SK-N-SH (cell line): ENCODE measurements at regions not wholly inside any gene's neighbourhood (a gene's known extent, or its start where the extent isn't known, plus 50 kb on each side); places are given as distances from the start of the nearest gene placed in this dataset.

Experiments used
- CTCF ChIA-PET: fragments of 300-600, 350-600 bp; formaldehyde crosslinking; extraction: SDS; loops from one replicate; lab custom pipeline; 2021; lab: Yijun Ruan, JAX
- POLR2A ChIA-PET: fragments of 350-600 bp; sonication (Branson Sonifier 250); formaldehyde crosslinking; extraction: SDS; loops from one replicate; lab custom pipeline; 2020; ENCODE audit warnings: antibody characterized with exemption, inconsistent platforms; lab: Yijun Ruan, JAX
- DNase-seq: peaks from one replicate; pipeline ENCODE4 v3.0.0; 2012
- H2AFZ ChIP-seq: fragments of 200-600 bp; sonication (generic); 2 replicates; pipeline ENCODE4 v1.8.1; 2016; ENCODE audit warnings: antibody characterized with exemption, mild to moderate bottlenecking, low read depth
- H3F3A ChIP-seq: fragments of 200-600 bp; sonication (generic); replicated peaks from 2 replicates; pipeline ENCODE3; 2016; ENCODE audit warnings: antibody characterized with exemption, mild to moderate bottlenecking; ENCODE audit not compliant: insufficient read depth
- H3K27ac ChIP-seq, 2 experiments: fragments of 200-500 bp in 1 of 2; fragments of 200-600 bp in 1 of 2; sonication (Bioruptor generic) in 1 of 2; sonication (generic), shearing (Covaris generic) in 1 of 2; 2 replicates each; pipeline versions ENCODE4 v1.5.1 to v1.6.1; 2014 to 2016; ENCODE audit warnings: low read depth in 2 of 2, inconsistent platforms in 1 of 2, low read length in 1 of 2, mild to moderate bottlenecking in 1 of 2, mixed read lengths in 1 of 2
- H3K27me3 ChIP-seq: fragments of 200-600 bp; sonication (generic), shearing (Covaris generic); 2 replicates; pipeline ENCODE4 v1.6.1; 2016; ENCODE audit warnings: mixed run types; ENCODE audit not compliant: insufficient read depth
- H3K36me3 ChIP-seq, 2 experiments: fragments of 200-500 bp in 1 of 2; fragments of 200-600 bp in 1 of 2; sonication (Bioruptor generic) in 1 of 2; sonication (generic) in 1 of 2; replicated peaks in 1 of 2; 2 replicates each; pipeline versions ENCODE3 to v1.5.1; 2014 to 2016; ENCODE audit warnings: low read length in 1 of 2, mild to moderate bottlenecking in 1 of 2; ENCODE audit not compliant: insufficient read depth in 2 of 2, control insufficient read depth in 1 of 2
- H3K4me1 ChIP-seq, 2 experiments: fragments of 200-500 bp in 1 of 2; fragments of 200-600 bp in 1 of 2; sonication (Bioruptor generic) in 1 of 2; sonication (generic), shearing (Covaris generic) in 1 of 2; 2 replicates each; pipeline versions ENCODE4 v1.5.1 to v1.6.1; 2014 to 2016; ENCODE audit warnings: low read depth in 1 of 2, low read length in 1 of 2, mixed run types in 1 of 2; ENCODE audit not compliant: insufficient read depth in 2 of 2, control insufficient read depth in 1 of 2
- H3K4me2 ChIP-seq: fragments of 200-600 bp; sonication (generic), shearing (Covaris generic); 2 replicates; pipeline ENCODE4 v1.6.1; 2017; ENCODE audit warnings: mixed run types
- H3K4me3 ChIP-seq, 2 experiments: fragments of 200-500 bp in 1 of 2; fragments of 200-600 bp in 1 of 2; sonication (Bioruptor generic) in 1 of 2; sonication (generic), shearing (Covaris generic) in 1 of 2; 2 replicates each; pipeline versions ENCODE4 v1.5.1 to v1.8.1; 2014 to 2016; ENCODE audit warnings: low read depth in 2 of 2, inconsistent platforms in 1 of 2, low read length in 1 of 2, mild to moderate bottlenecking in 1 of 2, mixed read lengths in 1 of 2, moderate library complexity in 1 of 2
- H3K79me2 ChIP-seq: fragments of 200-600 bp; sonication (generic); 2 replicates; pipeline ENCODE4 v1.8.1; 2017; ENCODE audit warnings: mild to moderate bottlenecking; ENCODE audit not compliant: insufficient read depth
- H3K9ac ChIP-seq: fragments of 200-600 bp; sonication (generic); 2 replicates; pipeline ENCODE4 v1.6.1; 2017; ENCODE audit warnings: mixed run types
- H3K9me2 ChIP-seq: fragments of 200-600 bp; sonication (generic); 2 replicates; pipeline ENCODE4 v1.6.1; 2017; ENCODE audit warnings: mixed run types
- H3K9me3 ChIP-seq: fragments of 200-600 bp; sonication (generic); 2 replicates; pipeline ENCODE4 v1.6.1; 2017; ENCODE audit warnings: mixed run types, mild to moderate bottlenecking, moderate library complexity
- H4K20me1 ChIP-seq: fragments of 200-600 bp; sonication (generic); 2 replicates; pipeline ENCODE4 v1.6.1; 2017; ENCODE audit warnings: mild to moderate bottlenecking, mixed run types; ENCODE audit not compliant: insufficient read depth
- CHD2 ChIP-seq: fragments of 150-350 bp; IDR thresholded peaks from 2 replicates; pipeline ENCODE4 v1.6.1; 2018; ENCODE audit warnings: low read length; ENCODE audit not compliant: partially characterized antibody
- EP300 ChIP-seq, 2 experiments: IDR thresholded peaks; 2 replicates each; pipeline versions ENCODE4 v1.4.0 to v1.6.1; 2012; ENCODE audit warnings: borderline replicate concordance in 1 of 2, low read depth in 1 of 2, low read length in 1 of 2
- EZH2phosphoT487 ChIP-seq: fragments of 200-600 bp; sonication (generic); IDR thresholded peaks from 2 replicates; pipeline ENCODE4 v1.6.1; 2017; ENCODE audit warnings: low read depth, mixed run types, mild to moderate bottlenecking, antibody characterized with exemption, moderate library complexity, borderline replicate concordance
- FOSL2 ChIP-seq: IDR thresholded peaks from 2 replicates; pipeline ENCODE4 v1.4.0; 2012; ENCODE audit warnings: low read depth, mild to moderate bottlenecking, moderate library complexity, borderline replicate concordance
- GABPA ChIP-seq: IDR thresholded peaks from 2 replicates; pipeline ENCODE4 v1.4.0; 2012; ENCODE audit warnings: low read depth, mild to moderate bottlenecking
- JUND ChIP-seq: IDR thresholded peaks from 2 replicates; pipeline ENCODE4 v1.4.0; 2012
- MXI1 ChIP-seq: IDR thresholded peaks from 2 replicates; pipeline ENCODE4 v1.6.1; 2012; ENCODE audit warnings: mild to moderate bottlenecking, low read depth, low read length, improper control_type of control experiment
- NFIC ChIP-seq: IDR thresholded peaks from 2 replicates; pipeline ENCODE4 v1.4.0; 2012; ENCODE audit warnings: borderline replicate concordance
- NRF1 ChIP-seq: IDR thresholded peaks from 2 replicates; pipeline ENCODE4 v1.6.1; 2012; ENCODE audit warnings: low read depth, mild to moderate bottlenecking, low read length
- RAD21 ChIP-seq: IDR thresholded peaks from 2 replicates; pipeline ENCODE4 v1.6.1; 2012; ENCODE audit warnings: mild to moderate bottlenecking, low read length
- RCOR1 ChIP-seq: fragments of 150-350 bp; IDR thresholded peaks from 2 replicates; pipeline ENCODE4 v1.6.1; 2017; ENCODE audit warnings: antibody characterized with exemption, low read length
- RXRA ChIP-seq: IDR thresholded peaks from 2 replicates; pipeline ENCODE4 v1.4.0; 2012; ENCODE audit warnings: low read depth, mild to moderate bottlenecking, borderline replicate concordance
- SIN3A ChIP-seq: IDR thresholded peaks from 2 replicates; pipeline ENCODE4 v1.6.1; 2012; ENCODE audit warnings: low read depth, mild to moderate bottlenecking, low read length, moderate library complexity, borderline replicate concordance
- SMC3 ChIP-seq: IDR thresholded peaks from 2 replicates; pipeline ENCODE4 v1.6.1; 2012; ENCODE audit warnings: low read depth, low read length, improper control_type of control experiment
- TAF1 ChIP-seq: IDR thresholded peaks from 2 replicates; pipeline ENCODE4 v1.6.1; 2012; ENCODE audit warnings: low read depth, mild to moderate bottlenecking, low read length, moderate library complexity, borderline replicate concordance
- TCF12 ChIP-seq: IDR thresholded peaks from 2 replicates; pipeline ENCODE4 v1.4.0; 2012
- YY1 ChIP-seq: IDR thresholded peaks from 2 replicates; pipeline ENCODE4 v1.4.0; 2012; ENCODE audit warnings: low read depth, mild to moderate bottlenecking
- WGBS: methylation state at CpG from one replicate; pipeline ENCODE4 v1.1.6; 2017; ENCODE audit warnings: low lambda C conversion rate; 5-methylcytosine and 5-hydroxymethylcytosine counted together
- TF ChIP-seq, protein P1 (sequence below): IDR thresholded peaks from 2 replicates; pipeline ENCODE4 v1.4.0; 2012; ENCODE audit warnings: low read depth
- TF ChIP-seq, protein P2 (sequence below): IDR thresholded peaks from 2 replicates; pipeline ENCODE4 v1.6.1; 2012; ENCODE audit warnings: mild to moderate bottlenecking, low read depth, low read length, moderate library complexity
- TF ChIP-seq, protein P3 (sequence below): IDR thresholded peaks from 2 replicates; pipeline ENCODE4; 2012
- TF ChIP-seq, protein P4 (sequence below): IDR thresholded peaks from 2 replicates; pipeline ENCODE4 v1.4.0; 2012; ENCODE audit warnings: low read depth, borderline replicate concordance

DNA sequence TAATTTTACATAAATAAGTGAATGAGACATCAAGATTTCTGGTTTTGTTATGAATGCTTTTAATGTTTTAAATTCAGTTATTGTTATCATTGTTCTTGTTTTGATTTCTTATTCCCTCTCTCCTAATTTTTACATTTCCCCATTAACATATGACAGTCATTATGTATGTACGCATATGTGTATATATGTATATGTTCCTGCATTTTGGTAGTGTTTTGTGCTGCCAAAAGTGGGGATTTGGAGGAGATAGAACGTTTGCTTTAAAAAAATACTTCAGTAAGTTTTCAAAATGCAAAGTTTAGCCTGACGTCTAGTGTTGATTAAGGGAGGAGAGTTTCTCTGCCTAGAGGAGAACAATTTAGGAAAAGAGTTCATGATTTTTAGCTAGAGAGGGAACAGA, 385.2 kb downstream of the EPHA4 start:
- POLR2A ChIA-PET: no interaction called here
- Histone ChIP-seq H3K36me3 (no peaks in the 10 kb centered on the region), H3K9ac (no peak overlapping the region), H2AFZ (no peak overlapping the region), H3K4me1 (no peaks in the 10 kb centered on the region), H3F3A (no peaks in the 10 kb centered on the region), H3K9me3 (no peaks in the 10 kb centered on the region), H3K79me2 (no peaks in the 10 kb centered on the region), H3K4me2 (no peak overlapping the region), H3K27ac (no peak overlapping the region), H3K27me3 (no peaks in the 10 kb centered on the region), H3K9me2 (no peaks in the 10 kb centered on the region), H3K4me3 (no peak overlapping the region), H4K20me1 (no peaks in the 10 kb centered on the region)
- CTCF ChIA-PET: no interaction called here
- 10% methylated on average over 3 of the region's 3 CpGs for WGBS
- DNase-seq: no peak
- TF ChIP-seq NRF1 (no peak), TAF1 (no peak), JUND (no peak), RAD21 (no peak), SIN3A (no peak)

DNA sequence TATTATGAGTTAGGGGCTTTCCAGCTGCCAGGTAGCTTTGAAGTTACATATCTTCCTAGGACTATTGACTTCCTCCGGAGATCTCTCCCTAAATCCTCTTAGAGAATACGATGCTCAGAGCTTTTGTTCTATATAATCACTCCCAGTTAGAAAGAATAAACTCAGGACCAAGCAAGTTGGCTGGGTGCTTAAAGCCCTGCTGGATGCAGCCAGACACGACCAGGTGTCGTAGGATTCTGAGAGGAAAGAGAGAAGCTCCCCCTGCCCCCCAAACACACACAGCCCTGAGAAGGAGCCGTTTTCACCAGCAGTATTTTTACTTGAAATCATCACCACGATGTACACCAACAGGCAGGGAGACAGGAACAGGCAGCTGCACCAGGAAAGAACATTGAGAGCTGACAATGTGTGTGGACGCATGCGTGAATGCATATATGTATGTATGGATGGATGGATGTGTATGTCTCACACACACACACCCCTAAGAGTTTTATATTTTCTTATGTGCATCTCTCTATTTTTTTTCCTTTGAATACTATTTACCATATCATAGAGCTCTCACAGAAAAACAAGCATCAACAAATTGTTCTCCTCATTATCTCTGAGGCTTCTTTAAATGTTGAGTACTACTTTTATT, 382.6 kb downstream of the EPHA4 start:
- CTCF ChIA-PET: no interaction called here

More for the DNA sequence above, 382.6 kb downstream of the EPHA4 start:
- Histone ChIP-seq H3K4me3 (no peak overlapping the region), H3K9me3 (no peaks in the 10 kb centered on the region), H3F3A (no peaks in the 10 kb centered on the region), H3K9ac (no peak overlapping the region), H3K4me1 (no peaks in the 10 kb centered on the region), H4K20me1 (no peaks in the 10 kb centered on the region), H3K27me3 (no peaks in the 10 kb centered on the region), H3K9me2 (no peaks in the 10 kb centered on the region), H3K27ac (no peak overlapping the region), H3K36me3 (no peaks in the 10 kb centered on the region), H3K4me2 (no peak overlapping the region), H3K79me2 (no peaks in the 10 kb centered on the region), H2AFZ (no peak overlapping the region)
- POLR2A ChIA-PET: no interaction called here
- 29% methylated on average over 7 of the region's 8 CpGs for WGBS
- DNase-seq: no peak
- no peak for TF ChIP-seq TAF1
- TF ChIP-seq, protein P1, sequence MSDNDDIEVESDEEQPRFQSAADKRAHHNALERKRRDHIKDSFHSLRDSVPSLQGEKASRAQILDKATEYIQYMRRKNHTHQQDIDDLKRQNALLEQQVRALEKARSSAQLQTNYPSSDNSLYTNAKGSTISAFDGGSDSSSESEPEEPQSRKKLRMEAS: no peak
- TF ChIP-seq SIN3A: no peak
- no peak for TF ChIP-seq NFIC
- TF ChIP-seq GABPA: no peak
- no peak for TF ChIP-seq SMC3
- no peak for TF ChIP-seq FOSL2
- TF ChIP-seq CHD2: no peak
- TF ChIP-seq RCOR1: no peak
- TF ChIP-seq, protein P2, sequence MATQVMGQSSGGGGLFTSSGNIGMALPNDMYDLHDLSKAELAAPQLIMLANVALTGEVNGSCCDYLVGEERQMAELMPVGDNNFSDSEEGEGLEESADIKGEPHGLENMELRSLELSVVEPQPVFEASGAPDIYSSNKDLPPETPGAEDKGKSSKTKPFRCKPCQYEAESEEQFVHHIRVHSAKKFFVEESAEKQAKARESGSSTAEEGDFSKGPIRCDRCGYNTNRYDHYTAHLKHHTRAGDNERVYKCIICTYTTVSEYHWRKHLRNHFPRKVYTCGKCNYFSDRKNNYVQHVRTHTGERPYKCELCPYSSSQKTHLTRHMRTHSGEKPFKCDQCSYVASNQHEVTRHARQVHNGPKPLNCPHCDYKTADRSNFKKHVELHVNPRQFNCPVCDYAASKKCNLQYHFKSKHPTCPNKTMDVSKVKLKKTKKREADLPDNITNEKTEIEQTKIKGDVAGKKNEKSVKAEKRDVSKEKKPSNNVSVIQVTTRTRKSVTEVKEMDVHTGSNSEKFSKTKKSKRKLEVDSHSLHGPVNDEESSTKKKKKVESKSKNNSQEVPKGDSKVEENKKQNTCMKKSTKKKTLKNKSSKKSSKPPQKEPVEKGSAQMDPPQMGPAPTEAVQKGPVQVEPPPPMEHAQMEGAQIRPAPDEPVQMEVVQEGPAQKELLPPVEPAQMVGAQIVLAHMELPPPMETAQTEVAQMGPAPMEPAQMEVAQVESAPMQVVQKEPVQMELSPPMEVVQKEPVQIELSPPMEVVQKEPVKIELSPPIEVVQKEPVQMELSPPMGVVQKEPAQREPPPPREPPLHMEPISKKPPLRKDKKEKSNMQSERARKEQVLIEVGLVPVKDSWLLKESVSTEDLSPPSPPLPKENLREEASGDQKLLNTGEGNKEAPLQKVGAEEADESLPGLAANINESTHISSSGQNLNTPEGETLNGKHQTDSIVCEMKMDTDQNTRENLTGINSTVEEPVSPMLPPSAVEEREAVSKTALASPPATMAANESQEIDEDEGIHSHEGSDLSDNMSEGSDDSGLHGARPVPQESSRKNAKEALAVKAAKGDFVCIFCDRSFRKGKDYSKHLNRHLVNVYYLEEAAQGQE: no peak
- TF ChIP-seq, protein P3, sequence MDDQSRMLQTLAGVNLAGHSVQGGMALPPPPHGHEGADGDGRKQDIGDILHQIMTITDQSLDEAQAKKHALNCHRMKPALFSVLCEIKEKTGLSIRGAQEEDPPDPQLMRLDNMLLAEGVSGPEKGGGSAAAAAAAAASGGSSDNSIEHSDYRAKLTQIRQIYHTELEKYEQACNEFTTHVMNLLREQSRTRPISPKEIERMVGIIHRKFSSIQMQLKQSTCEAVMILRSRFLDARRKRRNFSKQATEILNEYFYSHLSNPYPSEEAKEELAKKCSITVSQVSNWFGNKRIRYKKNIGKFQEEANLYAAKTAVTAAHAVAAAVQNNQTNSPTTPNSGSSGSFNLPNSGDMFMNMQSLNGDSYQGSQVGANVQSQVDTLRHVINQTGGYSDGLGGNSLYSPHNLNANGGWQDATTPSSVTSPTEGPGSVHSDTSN: no peak
- no peak for TF ChIP-seq JUND
- TF ChIP-seq, protein P4, sequence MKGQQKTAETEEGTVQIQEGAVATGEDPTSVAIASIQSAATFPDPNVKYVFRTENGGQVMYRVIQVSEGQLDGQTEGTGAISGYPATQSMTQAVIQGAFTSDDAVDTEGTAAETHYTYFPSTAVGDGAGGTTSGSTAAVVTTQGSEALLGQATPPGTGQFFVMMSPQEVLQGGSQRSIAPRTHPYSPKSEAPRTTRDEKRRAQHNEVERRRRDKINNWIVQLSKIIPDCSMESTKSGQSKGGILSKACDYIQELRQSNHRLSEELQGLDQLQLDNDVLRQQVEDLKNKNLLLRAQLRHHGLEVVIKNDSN: no peak
- TF ChIP-seq EZH2phosphoT487: no peak
- TF ChIP-seq YY1: no peak
- TF ChIP-seq TCF12: no peak
- TF ChIP-seq RXRA: no peak
- no peak for TF ChIP-seq MXI1
- TF ChIP-seq EP300 (IDR thresholded peaks at IDR 0.05; ENCODE audit: borderline replicate concordance in 1 of 2, low read depth in 1 of 2, low read length in 1 of 2): no peak
